Spinal cord (tissue), 9 donors: ENCODE measurements at regions not wholly inside any gene's neighbourhood (a gene's known extent, or its start where the extent isn't known, plus 50 kb on each side); places are given as distances from the start of the nearest gene placed in this dataset.

Source experiments
- DNase-seq, 6 donors: peaks; one replicate each; pipeline versions ENCODE4 v3.0.0 to v3.0.0-alpha.2; 2013 to 2015; ENCODE audit warnings: low spot score in 6 of 6, low read depth in 4 of 6
- H3K27ac ChIP-seq: one replicate; pipeline ENCODE4 v1.5.1; 2013; ENCODE audit warnings: low read depth, low read length, control low read depth
- H3K27me3 ChIP-seq: one replicate; pipeline ENCODE4 v1.6.1; 2013; ENCODE audit warnings: low read length; ENCODE audit not compliant: control insufficient read depth, insufficient read depth
- H3K36me3 ChIP-seq: one replicate; pipeline ENCODE4 v1.6.1; 2013; ENCODE audit warnings: low read length; ENCODE audit not compliant: control insufficient read depth, insufficient read depth
- H3K4me1 ChIP-seq: one replicate; pipeline ENCODE4 v1.6.1; 2013; ENCODE audit warnings: low read length; ENCODE audit not compliant: control insufficient read depth, insufficient read depth
- H3K4me3 ChIP-seq: one replicate; pipeline ENCODE4 v1.5.1; 2013; ENCODE audit warnings: low read depth, low read length, control low read depth
- H3K9me3 ChIP-seq: one replicate; pipeline ENCODE4 v1.6.1; 2013; ENCODE audit warnings: low read length; ENCODE audit not compliant: control insufficient read depth, insufficient read depth
- WGBS: methylation state at CpG from one replicate; pipeline ENCODE4 v1.1.5; 2013; ENCODE audit warnings: missing lambda C conversion rate; ENCODE audit not compliant: insufficient coverage; 5-methylcytosine and 5-hydroxymethylcytosine counted together
- donor health status: healthy.

DNA sequence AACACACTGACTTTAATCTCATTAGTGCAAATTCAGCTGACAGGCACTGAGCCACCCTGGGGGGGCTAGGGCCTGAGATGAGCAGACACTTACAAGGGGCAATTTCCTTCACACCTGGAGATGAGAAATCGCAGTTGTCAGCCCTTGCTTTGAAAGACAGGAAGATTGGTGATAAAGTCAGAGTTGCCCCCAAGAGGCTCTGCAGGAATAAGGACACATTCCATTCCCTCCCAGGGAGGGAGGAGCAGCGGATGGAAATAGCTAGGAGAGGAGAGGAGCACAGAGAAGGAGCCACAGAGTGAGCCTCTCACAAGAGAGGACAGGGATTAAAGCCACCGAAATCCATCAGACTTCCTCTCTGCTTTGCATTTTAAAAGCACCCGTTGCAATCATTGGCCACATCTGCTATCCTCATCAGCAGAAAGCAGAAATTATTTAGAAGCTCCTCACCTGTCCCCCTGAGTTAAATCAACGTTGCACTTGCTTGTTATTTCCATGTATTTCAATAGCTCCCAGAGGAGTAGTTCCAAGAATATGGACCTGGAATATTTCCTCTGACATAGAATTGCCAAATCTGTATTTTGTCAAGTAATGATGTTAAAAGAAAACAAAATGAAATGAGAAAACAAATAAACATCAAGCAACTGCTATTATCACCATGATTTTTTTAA is 213.7 kb downstream of the BARX2 start:
- Histone ChIP-seq H3K36me3 (no peaks in the 10 kb centered on the region), H3K4me1 (no peaks in the 10 kb centered on the region), H3K4me3 (no peak overlapping the region), H3K27me3 (no peaks in the 10 kb centered on the region), H3K27ac (no peak overlapping the region), H3K9me3 (no peaks in the 10 kb centered on the region)
- 0% methylated on average over 1 of the region's 5 CpGs for WGBS
- peak in 1 of 6 donors; percentile 91 for DNase-seq

DNA sequence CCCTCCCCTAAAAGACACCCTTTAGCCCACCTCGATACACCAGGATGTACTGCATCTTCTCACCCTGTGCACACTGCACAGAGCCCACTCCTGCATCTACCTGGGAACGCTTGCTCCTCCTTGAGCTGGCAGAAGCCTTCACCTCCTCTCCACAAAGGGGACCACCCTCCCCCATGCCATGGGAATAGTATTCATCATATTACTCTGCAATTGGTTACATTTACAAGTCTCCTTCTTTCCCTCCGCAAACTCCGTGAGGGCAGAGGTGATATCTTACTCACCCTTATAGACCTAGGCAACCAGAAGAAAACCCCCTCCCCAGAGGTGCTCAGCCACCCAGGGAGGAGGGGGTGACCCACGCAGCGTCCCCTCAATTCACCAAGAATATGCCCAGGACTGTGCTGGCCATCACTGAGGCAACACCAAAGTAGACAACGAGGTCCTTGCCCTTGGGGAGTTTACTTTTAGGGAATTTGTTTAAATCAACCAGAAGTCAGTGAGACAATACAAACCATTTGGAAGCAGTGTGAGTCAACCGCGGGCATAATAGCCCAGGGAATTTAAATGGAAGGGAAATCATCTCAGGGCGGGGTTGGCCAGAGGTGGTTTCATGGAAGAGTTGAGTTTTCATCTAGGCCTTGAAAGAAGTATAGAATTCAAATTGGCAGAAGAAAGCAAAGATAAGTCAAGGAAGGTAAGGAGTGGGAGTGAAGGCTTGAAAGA is 214.5 kb downstream of the BARX2 start:
- H3K9me3 ChIP-seq: no peaks in the 10 kb centered on the region
- H3K27me3 ChIP-seq: no peaks in the 10 kb centered on the region
- no peak overlapping the region for H3K4me3 ChIP-seq
- no peak for DNase-seq
- H3K27ac ChIP-seq: no peak overlapping the region
- H3K36me3 ChIP-seq: no peaks in the 10 kb centered on the region
- WGBS: 65% methylated on average over 6 of the region's 10 CpGs
- H3K4me1 ChIP-seq: no peaks in the 10 kb centered on the region

DNA sequence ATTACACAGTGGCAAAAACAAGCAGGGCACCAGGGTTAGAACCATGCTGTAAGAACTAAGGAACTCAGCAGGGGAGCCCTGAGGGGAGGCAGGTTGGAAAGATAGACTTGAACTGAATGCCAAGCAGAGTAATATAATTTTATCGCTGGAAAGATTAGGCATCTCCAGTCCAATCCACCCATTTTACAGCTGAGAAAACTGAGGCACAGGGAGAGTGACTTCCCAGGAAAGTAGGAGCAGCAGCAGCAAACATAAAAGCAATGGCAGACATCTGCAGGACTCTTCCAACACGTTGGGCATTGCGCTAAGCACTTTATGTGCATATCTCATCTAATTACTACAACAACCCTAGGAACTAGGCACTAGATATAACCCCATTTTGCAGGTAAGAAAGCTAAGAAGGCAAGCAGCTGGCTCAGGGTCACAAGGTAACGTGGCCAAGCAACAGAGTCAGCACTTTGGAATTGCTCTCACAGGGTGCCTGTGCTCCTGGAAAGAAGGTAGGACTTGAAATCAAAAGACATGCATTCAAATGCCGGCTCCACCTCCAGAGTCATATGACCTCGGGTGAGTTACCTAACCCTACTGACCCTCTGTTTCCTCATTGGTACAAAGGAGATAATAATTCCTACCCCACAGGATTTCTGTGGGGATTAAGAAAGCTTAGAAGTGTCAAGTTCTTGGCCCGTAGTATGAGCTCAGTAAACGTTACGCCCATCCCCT is 215.3 kb downstream of the BARX2 start:
- Histone ChIP-seq H3K9me3 (no peaks in the 10 kb centered on the region), H3K27me3 (no peaks in the 10 kb centered on the region), H3K27ac (no peak overlapping the region), H3K4me1 (no peaks in the 10 kb centered on the region), H3K36me3 (no peaks in the 10 kb centered on the region), H3K4me3 (no peak overlapping the region)
- no peak for DNase-seq
- WGBS: 87% methylated on average over 6 of the region's 9 CpGs

DNA sequence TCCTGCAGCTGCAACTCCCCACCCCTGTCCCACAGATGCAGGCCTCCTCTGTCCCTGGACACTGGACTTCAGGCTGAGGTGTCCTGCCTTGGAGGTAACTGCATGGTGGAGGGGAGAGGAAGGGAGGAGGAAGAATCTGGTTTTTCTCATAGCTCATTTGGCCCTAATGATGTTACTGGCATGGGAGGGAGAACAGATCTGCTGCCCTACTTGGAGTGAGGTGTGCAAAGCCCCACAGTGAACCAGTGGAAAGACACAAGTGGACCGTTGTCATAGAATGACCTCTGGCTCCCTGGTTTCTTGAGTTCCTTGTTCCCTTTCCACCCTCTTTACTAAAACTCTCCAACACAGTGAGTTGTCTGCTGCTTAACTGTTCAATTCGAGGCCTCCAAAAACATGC is 215.9 kb downstream of the BARX2 start:
- DNase-seq: no peak
- Histone ChIP-seq H3K4me1 (no peaks in the 10 kb centered on the region), H3K27ac (no peak overlapping the region), H3K9me3 (no peaks in the 10 kb centered on the region), H3K27me3 (no peaks in the 10 kb centered on the region), H3K36me3 (no peaks in the 10 kb centered on the region), H3K4me3 (no peak overlapping the region)
- no CpG with 5 or more reads among the region's 2 CpGs for WGBS

DNA sequence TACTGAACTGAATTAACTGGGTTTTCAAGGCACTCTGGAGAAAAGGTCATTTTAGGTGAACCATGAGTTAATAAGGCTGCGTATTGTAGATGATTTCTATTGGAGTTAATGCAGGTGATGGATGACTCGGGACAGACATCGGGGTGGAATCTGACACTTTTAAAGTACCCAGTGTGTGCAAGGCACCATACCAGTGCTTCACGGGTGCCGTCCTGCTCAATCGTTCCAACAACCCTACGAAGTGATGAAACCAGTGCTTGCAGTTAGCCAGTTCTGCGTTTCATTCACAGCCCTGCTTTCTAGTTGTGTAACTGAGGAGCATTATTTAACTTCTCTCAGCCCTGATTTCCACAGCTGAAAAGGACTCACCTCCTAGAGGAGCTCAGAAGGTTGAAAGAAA is 216.5 kb downstream of the BARX2 start:
- 87% methylated on average over 5 of the region's 8 CpGs for WGBS

DNA sequence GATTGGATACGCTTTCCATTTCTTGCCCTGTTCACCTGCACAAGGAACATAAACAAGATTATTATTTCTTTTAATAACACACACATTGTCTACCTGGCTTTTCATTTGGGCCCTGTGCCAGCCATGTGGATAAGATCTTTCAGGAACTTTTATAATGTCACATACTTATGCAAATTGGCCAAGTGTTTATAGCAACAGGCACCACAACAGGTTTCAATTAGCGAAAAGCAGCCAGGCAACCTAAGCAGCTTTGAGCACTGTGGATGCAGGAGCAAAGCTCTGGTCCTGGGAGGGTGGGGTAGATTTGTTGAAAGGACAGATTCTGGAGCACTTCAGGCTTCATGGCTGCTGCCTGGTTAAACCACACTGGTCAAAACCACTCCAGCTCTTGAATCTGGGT is 217.4 kb downstream of the BARX2 start:
- Histone ChIP-seq H3K27me3 (no peaks in the 10 kb centered on the region), H3K4me1 (no peaks in the 10 kb centered on the region), H3K36me3 (no peaks in the 10 kb centered on the region), H3K27ac (no peak overlapping the region), H3K4me3 (no peak overlapping the region), H3K9me3 (no peaks in the 10 kb centered on the region)
- 85% methylated on average over 2 of the region's 2 CpGs for WGBS
- no peak for DNase-seq

More for the DNA sequence above, 216.5 kb downstream of the BARX2 start:
- no peak for DNase-seq
- Histone ChIP-seq H3K36me3 (no peaks in the 10 kb centered on the region), H3K27me3 (no peaks in the 10 kb centered on the region), H3K27ac (no peak overlapping the region), H3K4me3 (no peak overlapping the region), H3K9me3 (no peaks in the 10 kb centered on the region), H3K4me1 (no peaks in the 10 kb centered on the region)

DNA sequence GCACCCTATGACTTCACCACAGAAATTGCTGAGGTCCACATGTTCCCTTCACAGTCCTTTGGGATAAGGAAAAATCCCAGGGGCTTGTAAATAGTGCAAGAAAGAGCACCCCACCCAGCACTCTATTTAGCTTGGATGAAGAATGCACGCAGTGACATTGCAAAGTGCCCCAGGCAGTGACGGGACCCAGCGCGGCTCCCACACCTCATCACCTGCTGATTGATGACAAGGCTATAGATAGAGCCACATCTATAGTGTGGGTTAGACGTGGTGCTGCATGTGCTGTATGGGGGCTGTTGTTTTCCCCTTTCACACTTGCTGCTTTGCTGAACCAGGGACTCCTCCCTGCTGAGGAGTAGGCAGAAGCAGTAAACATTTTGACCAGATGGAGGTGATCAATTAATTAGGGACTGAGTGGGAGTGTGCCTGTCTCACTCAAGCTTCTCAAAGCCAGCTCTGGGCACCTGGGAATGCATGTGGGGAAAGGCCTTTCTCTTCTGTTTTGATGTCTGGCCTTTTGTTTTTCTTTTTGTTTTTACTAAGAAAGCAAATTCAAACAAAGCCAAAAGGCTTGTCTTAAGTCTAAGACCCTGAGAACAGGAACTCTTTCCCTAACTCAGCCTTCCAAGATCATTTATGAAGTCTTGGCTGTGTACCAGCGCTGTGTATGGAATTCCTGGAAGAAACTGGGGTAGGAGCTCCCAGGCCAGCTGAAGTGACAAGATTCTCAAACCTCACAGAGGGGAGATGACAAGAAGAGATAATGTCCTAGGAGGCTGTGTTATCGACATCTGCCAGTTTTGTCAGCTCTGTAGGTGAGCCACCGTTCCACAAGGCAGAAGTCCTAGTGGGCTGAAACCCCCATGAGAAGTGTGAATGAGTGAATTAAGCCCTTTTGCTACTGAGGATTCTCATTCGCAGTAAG is 219.7 kb downstream of the BARX2 start:
- DNase-seq: no peak
- Histone ChIP-seq H3K4me1 (no peaks in the 10 kb centered on the region), H3K36me3 (no peaks in the 10 kb centered on the region), H3K4me3 (no peak overlapping the region), H3K27me3 (no peaks in the 10 kb centered on the region), H3K9me3 (no peaks in the 10 kb centered on the region), H3K27ac (no peak overlapping the region)
- 78% methylated on average over 3 of the region's 9 CpGs for WGBS

DNA sequence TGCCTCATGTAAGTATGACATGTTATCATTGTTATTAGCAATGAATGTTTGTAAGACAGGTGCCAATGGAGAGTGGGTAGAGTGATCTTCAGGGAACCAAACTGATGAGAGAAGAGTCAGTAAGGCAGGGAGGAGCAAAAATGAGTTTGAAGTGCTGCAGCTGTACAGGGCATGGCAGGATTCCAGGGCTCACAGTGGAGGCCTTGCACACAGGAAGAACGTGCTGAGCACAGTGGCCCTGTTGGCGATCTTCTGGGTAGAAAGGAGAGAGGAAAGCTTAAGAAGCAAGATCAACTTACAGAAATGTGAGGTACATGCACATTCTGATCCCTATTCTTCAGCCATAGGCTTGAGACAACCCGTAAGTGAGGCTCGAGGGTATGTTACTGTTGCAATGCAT is 219.3 kb upstream of the TMEM45B start:
- Histone ChIP-seq H3K4me1 (no peaks in the 10 kb centered on the region), H3K27ac (no peak overlapping the region), H3K36me3 (no peaks in the 10 kb centered on the region), H3K4me3 (no peak overlapping the region), H3K9me3 (no peaks in the 10 kb centered on the region), H3K27me3 (no peaks in the 10 kb centered on the region)
- 74% methylated on average over 4 of the region's 4 CpGs for WGBS
- DNase-seq: no peak

DNA sequence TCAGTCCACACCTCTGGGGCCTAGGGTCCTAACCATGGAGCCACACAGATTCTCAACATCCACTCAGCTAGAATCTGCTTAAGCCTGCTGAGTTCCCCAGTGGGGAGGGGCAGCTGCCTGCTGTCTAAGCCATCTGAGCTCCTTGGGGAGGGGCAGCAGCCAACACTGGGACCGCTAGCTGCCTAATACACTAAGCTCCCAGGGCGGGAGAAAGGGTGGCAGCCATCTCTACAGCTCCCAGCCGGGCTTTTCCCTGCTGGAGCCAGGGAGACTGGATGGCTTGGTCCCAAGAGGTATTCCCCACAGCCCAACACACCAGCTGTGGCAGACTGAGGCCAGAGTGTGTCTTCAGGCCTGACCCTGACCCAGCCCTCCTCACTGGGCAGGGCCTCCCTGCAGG is 217.3 kb upstream of the TMEM45B start:
- no peak overlapping the region for H3K4me3 ChIP-seq
- H3K9me3 ChIP-seq: no peaks in the 10 kb centered on the region
- H3K27ac ChIP-seq: no peak overlapping the region
- no peak for DNase-seq
- H3K36me3 ChIP-seq: no peaks in the 10 kb centered on the region
- WGBS: 81% methylated on average over 3 of the region's 3 CpGs
- H3K27me3 ChIP-seq: no peaks in the 10 kb centered on the region
- no peaks in the 10 kb centered on the region for H3K4me1 ChIP-seq
